ENCODE measurements at regions not wholly inside any gene's neighbourhood (a gene's known extent, or its start where the extent isn't known, plus 50 kb on each side); places are given as distances from the start of the nearest gene placed in this dataset.

GRCh38 chr1:221045842-221046831 lies 166.9 kb downstream of the HLX start (continued):
- peak; percentile 71 for TF ChIP-seq MEF2B (IDR thresholded peaks at IDR 0.05; ENCODE audit: partially characterized antibody, poor library complexity, severe bottlenecking)
- no peak for TF ChIP-seq HCFC1 (IDR thresholded peaks at IDR 0.05; ENCODE audit: low read length)
- peak; percentile 26; the same call in 1 of the 2 replicates for TF ChIP-seq NBN (IDR thresholded peaks at IDR 0.05)
- TF ChIP-seq ZNF207 (IDR thresholded peaks at IDR 0.05; ENCODE audit: borderline replicate concordance), result no peak
- TF ChIP-seq PAX8 (IDR thresholded peaks at IDR 0.05), result 0 out of 2 replicates have a peak, but pooled peaks have one; percentile 12
- peak; percentile 42; the same call in 1 of the 2 replicates for TF ChIP-seq GABPA (IDR thresholded peaks at IDR 0.05; ENCODE audit: low read depth)
- TF ChIP-seq ZNF384 (IDR thresholded peaks at IDR 0.05; ENCODE audit: borderline replicate concordance, low read depth, low read length), result no peak
- TF ChIP-seq NR2F1 (conservative IDR thresholded peaks at IDR 0.05), result peak; percentile 89
- 0 out of 2 replicates have a peak, but pooled peaks have one; percentile 39 for TF ChIP-seq RAD51 (IDR thresholded peaks at IDR 0.05)
- TF ChIP-seq MAX (IDR thresholded peaks at IDR 0.05; ENCODE audit: low read depth, low read length), result peak; percentile 31; the same call in 1 of the 2 replicates
- peak; percentile 94; the same call in 1 of the 2 replicates for TF ChIP-seq MTA3 (IDR thresholded peaks at IDR 0.05; ENCODE audit: borderline replicate concordance, low read length)
- peak; percentile 97 for TF ChIP-seq NFIC (IDR thresholded peaks at IDR 0.05; ENCODE audit: low read depth, low read length)
- TF ChIP-seq BCL11A (IDR thresholded peaks at IDR 0.05; ENCODE audit: low read depth, low read length), result peak; percentile 91
- TF ChIP-seq NR2C2 (IDR thresholded peaks at IDR 0.05; ENCODE audit: borderline replicate concordance, control insufficient read depth, insufficient read length, low read depth), result no peak
- TF ChIP-seq CREB1 (IDR thresholded peaks at IDR 0.05; ENCODE audit: low read depth), result 0 out of 2 replicates have a peak, but pooled peaks have one; percentile 29
- peak; percentile 79 for TF ChIP-seq CREM (IDR thresholded peaks at IDR 0.05; ENCODE audit: low read depth)
- peak; percentile 93 for TF ChIP-seq SKIL (IDR thresholded peaks at IDR 0.05; ENCODE audit: low read depth, poor library complexity, severe bottlenecking)
- peak; percentile 82 for TF ChIP-seq FOXK2 (IDR thresholded peaks at IDR 0.05)
- peak in 1 of 2 experiments; percentile 77; a peak in 2 of 4 replicates for TF ChIP-seq ETV6 (conservative IDR thresholded peaks at IDR 0.05 in 1 of 2, IDR thresholded peaks at IDR 0.05 in 1 of 2; ENCODE audit: borderline replicate concordance in 1 of 2, low read depth in 1 of 2)
- peak; percentile 92 for TF ChIP-seq FOXM1 (IDR thresholded peaks at IDR 0.05; ENCODE audit: low read depth, low read length)
